HL-60 (cell line): ENCODE measurements at regions not wholly inside any gene's neighbourhood (a gene's known extent, or its start where the extent isn't known, plus 50 kb on each side); places are given as distances from the start of the nearest gene placed in this dataset.

Experiments
- DNase-seq, 2 experiments: peaks; one replicate each; pipeline ENCODE4 v3.0.0-alpha.2; 2010 to 2020; ENCODE audit warnings: low read depth in 1 of 2, low spot score in 1 of 2
- H3K27ac ChIP-seq: fragments of 250-450 bp; sonication (Bioruptor Pico); replicated peaks from 2 replicates; pipeline ENCODE4 v1.5.1; 2020; ENCODE audit warnings: mild to moderate bottlenecking, moderate library complexity
- H3K27me3 ChIP-seq: fragments of 250-450 bp; sonication (Bioruptor Pico); 2 replicates; pipeline ENCODE4 v1.5.1; 2021; ENCODE audit warnings: mild to moderate bottlenecking, moderate library complexity; ENCODE audit not compliant: insufficient read depth, poor library complexity, severe bottlenecking
- H3K4me3 ChIP-seq: replicated peaks from 2 replicates; pipeline ENCODE4 v1.5.1; 2011; ENCODE audit warnings: mild to moderate bottlenecking, control low read depth, low read length; ENCODE audit not compliant: insufficient read depth
- GABPA ChIP-seq: IDR thresholded peaks from 2 replicates; pipeline ENCODE4 v1.6.1; 2012; ENCODE audit warnings: low read depth
- POLR2AphosphoS5 ChIP-seq: IDR thresholded peaks from 2 replicates; pipeline ENCODE4 v1.6.1; 2012; ENCODE audit warnings: low read depth
- SPI1 ChIP-seq: IDR thresholded peaks from 2 replicates; pipeline ENCODE4 v1.6.1; 2012; ENCODE audit warnings: low read depth, mild to moderate bottlenecking, borderline replicate concordance
- TF ChIP-seq, protein P1 (sequence below): IDR thresholded peaks from one replicate; pipeline ENCODE4 v1.5.1; 2011; ENCODE audit warnings: low read length, control low read depth, inconsistent platforms; ENCODE audit not compliant: insufficient read depth
- TF ChIP-seq, protein P2 (sequence below): IDR thresholded peaks from 2 replicates; pipeline ENCODE4 v1.6.1; 2012; ENCODE audit warnings: low read depth; ENCODE audit not compliant: insufficient replicate concordance

GRCh38 chr5:40284863-40285262 is 394.9 kb upstream of the PTGER4 start:
- TF ChIP-seq GABPA = no peak
- TF ChIP-seq POLR2AphosphoS5 = no peak
- no peak for DNase-seq
- Histone ChIP-seq H3K27ac (no peak overlapping the region), H3K4me3 (no peak overlapping the region), H3K27me3 (no peaks in the 10 kb centered on the region)

DNA sequence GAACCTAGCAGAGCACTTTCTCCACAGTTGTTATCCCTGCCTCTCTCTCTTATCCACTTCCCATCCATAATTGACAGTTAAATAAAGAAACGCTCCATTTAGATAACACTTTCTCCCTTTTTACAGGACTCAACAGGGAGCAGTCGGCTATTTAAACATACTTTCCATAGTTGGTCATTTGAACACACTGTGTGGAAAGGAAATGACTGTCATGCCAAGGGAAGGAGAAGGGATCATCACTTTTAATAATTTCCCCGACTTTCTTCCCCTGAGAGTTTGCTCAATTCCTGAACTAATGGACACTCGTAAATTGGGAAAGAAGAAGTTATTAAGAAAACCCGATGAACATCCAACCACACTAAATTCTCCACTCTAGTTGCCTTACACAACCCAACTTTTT is 400.8 kb upstream of the PTGER4 start:
- Histone ChIP-seq H3K27me3 (no peaks in the 10 kb centered on the region), H3K27ac (no peak overlapping the region), H3K4me3 (no peak overlapping the region)
- DNase-seq = no peak
- TF ChIP-seq GABPA = no peak
- TF ChIP-seq, protein P1, sequence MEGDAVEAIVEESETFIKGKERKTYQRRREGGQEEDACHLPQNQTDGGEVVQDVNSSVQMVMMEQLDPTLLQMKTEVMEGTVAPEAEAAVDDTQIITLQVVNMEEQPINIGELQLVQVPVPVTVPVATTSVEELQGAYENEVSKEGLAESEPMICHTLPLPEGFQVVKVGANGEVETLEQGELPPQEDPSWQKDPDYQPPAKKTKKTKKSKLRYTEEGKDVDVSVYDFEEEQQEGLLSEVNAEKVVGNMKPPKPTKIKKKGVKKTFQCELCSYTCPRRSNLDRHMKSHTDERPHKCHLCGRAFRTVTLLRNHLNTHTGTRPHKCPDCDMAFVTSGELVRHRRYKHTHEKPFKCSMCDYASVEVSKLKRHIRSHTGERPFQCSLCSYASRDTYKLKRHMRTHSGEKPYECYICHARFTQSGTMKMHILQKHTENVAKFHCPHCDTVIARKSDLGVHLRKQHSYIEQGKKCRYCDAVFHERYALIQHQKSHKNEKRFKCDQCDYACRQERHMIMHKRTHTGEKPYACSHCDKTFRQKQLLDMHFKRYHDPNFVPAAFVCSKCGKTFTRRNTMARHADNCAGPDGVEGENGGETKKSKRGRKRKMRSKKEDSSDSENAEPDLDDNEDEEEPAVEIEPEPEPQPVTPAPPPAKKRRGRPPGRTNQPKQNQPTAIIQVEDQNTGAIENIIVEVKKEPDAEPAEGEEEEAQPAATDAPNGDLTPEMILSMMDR = no peak
- TF ChIP-seq, protein P2, sequence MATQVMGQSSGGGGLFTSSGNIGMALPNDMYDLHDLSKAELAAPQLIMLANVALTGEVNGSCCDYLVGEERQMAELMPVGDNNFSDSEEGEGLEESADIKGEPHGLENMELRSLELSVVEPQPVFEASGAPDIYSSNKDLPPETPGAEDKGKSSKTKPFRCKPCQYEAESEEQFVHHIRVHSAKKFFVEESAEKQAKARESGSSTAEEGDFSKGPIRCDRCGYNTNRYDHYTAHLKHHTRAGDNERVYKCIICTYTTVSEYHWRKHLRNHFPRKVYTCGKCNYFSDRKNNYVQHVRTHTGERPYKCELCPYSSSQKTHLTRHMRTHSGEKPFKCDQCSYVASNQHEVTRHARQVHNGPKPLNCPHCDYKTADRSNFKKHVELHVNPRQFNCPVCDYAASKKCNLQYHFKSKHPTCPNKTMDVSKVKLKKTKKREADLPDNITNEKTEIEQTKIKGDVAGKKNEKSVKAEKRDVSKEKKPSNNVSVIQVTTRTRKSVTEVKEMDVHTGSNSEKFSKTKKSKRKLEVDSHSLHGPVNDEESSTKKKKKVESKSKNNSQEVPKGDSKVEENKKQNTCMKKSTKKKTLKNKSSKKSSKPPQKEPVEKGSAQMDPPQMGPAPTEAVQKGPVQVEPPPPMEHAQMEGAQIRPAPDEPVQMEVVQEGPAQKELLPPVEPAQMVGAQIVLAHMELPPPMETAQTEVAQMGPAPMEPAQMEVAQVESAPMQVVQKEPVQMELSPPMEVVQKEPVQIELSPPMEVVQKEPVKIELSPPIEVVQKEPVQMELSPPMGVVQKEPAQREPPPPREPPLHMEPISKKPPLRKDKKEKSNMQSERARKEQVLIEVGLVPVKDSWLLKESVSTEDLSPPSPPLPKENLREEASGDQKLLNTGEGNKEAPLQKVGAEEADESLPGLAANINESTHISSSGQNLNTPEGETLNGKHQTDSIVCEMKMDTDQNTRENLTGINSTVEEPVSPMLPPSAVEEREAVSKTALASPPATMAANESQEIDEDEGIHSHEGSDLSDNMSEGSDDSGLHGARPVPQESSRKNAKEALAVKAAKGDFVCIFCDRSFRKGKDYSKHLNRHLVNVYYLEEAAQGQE = no peak
- no peak for TF ChIP-seq SPI1
- TF ChIP-seq POLR2AphosphoS5 = no peak

DNA sequence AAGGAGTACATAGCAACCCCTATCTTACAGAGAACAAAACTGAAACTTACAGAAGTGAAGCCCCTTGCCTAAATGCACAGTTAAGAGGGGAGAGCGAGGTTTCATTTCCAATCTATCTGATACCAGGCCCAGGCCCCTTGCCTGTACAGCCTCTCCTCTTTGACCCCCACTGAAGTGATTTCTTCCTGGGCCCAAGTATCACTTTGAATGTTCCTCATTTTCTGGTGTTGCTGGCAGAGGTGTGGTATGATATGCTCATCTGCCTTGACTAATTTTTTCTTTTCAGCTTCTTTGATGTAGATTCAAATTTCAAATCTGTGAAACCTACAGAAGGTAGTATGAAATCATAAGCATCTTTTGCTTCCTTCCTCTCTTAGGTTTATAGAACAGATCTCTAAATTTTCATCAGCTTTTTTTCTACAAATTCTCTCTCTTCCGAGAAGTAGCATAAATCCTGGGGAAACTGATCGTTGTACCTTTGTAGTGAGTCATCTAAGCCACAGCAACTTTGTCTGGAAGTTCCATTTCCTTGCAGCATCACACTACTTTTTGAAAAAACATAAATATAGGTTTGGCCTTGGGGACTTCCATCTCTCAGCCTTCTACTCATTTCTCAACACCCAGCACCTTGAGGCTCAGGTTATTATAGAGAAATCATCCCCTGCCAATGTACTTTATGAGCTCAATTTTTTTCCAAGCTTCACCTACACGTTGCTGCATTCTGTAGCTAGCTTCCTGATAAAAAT is 402.4 kb upstream of the PTGER4 start:
- H3K27me3 ChIP-seq = no peaks in the 10 kb centered on the region
- DNase-seq = no peak
- TF ChIP-seq SPI1 (no peak), GABPA (no peak), POLR2AphosphoS5 (no peak)
- TF ChIP-seq, protein P1 = no peak
- TF ChIP-seq, protein P2 = no peak
- H3K4me3 ChIP-seq = no peak overlapping the region
- H3K27ac ChIP-seq = no peak overlapping the region

DNA sequence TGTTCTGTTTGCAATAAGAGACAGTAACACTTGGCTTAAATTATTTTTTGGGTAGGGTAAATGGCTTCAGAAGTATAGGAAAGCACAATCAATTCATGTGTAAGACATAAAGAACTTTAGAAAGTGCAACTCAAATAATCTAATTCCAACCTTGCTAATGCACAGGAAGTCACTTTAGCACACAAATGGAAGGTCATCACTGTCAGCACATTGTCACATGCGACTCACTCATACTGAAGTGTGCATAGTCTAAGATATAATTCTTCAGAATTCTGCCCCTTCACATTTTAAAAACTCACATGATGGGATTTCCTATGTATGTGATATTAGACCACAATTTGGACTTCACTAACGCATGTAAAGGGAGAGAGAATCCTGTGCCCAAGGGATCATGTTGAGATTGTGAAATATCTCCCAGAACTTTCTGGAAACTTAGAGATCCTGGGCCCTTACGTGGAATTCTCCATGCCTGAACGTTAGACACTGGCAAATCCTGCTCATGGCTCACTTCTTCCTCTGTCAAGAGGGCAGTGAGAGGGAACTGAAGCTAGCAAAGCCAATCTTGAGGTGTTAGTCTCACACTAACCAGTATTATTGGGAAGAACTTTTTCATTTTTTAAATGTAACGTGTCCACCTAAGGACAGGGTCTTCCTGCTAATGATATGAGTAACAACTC is 403.2 kb upstream of the PTGER4 start:
- H3K27ac ChIP-seq = no peak overlapping the region
- H3K27me3 ChIP-seq = no peaks in the 10 kb centered on the region
- DNase-seq = no peak
- H3K4me3 ChIP-seq = no peak overlapping the region
- no peak for TF ChIP-seq GABPA
- TF ChIP-seq, protein P2 = no peak
- TF ChIP-seq, protein P1 = no peak
- no peak for TF ChIP-seq POLR2AphosphoS5
- no peak for TF ChIP-seq SPI1
